ENCODE measurements at regions not wholly inside any gene's neighbourhood (a gene's known extent, or its start where the extent isn't known, plus 50 kb on each side); places are given as distances from the start of the nearest gene placed in this dataset.

DNA sequence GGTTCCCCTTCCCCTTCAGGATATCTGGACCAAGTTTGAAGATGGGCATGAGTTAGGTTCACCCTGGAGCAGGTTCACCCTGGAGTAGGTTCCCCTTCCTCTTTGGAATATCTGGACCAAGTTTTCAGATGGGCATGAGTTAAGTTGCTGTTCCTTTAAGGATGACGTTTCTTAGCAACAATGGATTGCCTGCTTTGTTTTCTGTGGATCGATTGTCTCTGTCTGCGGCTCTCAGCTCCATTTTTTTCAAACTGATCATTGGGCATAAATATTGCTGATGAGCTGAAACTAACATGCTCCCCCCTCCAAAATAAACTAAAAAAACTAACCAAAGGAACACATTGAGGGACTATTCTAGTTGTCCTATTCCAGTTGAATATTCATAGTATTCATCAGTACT, 149.5 kb downstream of the SPP2 start:
- DNase-seq (ENCODE audit: low read depth, low spot score) (no peak), FAIRE-seq (no peak)
- TF ChIP-seq GATA2 (IDR thresholded peaks at IDR 0.05; ENCODE audit: insufficient read depth, insufficient read length, low read depth, low read length) (no peak), FOS (IDR thresholded peaks at IDR 0.05; ENCODE audit: borderline replicate concordance, insufficient read depth, low read length) (no peak), MYC (IDR thresholded peaks at IDR 0.05; ENCODE audit: low read depth, low read length) (no peak), EZH2 (IDR thresholded peaks at IDR 0.05; ENCODE audit: borderline replicate concordance, low read depth, low read length, severe bottlenecking) (no peak), POLR2AphosphoS5 (IDR thresholded peaks at IDR 0.05; ENCODE audit: insufficient read depth, low read depth, low read length) (no peak), JUN (IDR thresholded peaks at IDR 0.05; ENCODE audit: borderline replicate concordance, insufficient read depth, insufficient read length, low read depth) (no peak), POLR2A (IDR thresholded peaks at IDR 0.05; ENCODE audit: low read depth, low read length) (no peak)
- TF ChIP-seq, protein P1, sequence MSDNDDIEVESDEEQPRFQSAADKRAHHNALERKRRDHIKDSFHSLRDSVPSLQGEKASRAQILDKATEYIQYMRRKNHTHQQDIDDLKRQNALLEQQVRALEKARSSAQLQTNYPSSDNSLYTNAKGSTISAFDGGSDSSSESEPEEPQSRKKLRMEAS (IDR thresholded peaks at IDR 0.05; ENCODE audit: insufficient read depth, insufficient read length): no peak
- TF ChIP-seq, protein P2, sequence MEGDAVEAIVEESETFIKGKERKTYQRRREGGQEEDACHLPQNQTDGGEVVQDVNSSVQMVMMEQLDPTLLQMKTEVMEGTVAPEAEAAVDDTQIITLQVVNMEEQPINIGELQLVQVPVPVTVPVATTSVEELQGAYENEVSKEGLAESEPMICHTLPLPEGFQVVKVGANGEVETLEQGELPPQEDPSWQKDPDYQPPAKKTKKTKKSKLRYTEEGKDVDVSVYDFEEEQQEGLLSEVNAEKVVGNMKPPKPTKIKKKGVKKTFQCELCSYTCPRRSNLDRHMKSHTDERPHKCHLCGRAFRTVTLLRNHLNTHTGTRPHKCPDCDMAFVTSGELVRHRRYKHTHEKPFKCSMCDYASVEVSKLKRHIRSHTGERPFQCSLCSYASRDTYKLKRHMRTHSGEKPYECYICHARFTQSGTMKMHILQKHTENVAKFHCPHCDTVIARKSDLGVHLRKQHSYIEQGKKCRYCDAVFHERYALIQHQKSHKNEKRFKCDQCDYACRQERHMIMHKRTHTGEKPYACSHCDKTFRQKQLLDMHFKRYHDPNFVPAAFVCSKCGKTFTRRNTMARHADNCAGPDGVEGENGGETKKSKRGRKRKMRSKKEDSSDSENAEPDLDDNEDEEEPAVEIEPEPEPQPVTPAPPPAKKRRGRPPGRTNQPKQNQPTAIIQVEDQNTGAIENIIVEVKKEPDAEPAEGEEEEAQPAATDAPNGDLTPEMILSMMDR (IDR thresholded peaks at IDR 0.05; ENCODE audit: extremely low read depth in 1 of 2, insufficient read depth in 1 of 2, low read depth in 1 of 2, low read length in 2 of 2): no peak
- ChIA-PET CTCF (no interaction called here), POLR2A (no interaction called here)
- no peaks in the 10 kb centered on the region for H3K9me3 ChIP-seq (replicated peaks; ENCODE audit: control insufficient read depth, insufficient read depth, low read length)
- H3K79me2 ChIP-seq (ENCODE audit: control insufficient read depth, insufficient read depth, low read length): no peaks in the 10 kb centered on the region
- H3K36me3 ChIP-seq (ENCODE audit: control insufficient read depth in 2 of 2, extremely low read depth in 1 of 2, insufficient read depth in 2 of 2, low read length in 2 of 2): no peaks in the 10 kb centered on the region
- dilution Hi-C loops (cut with MboI; ENCODE audit: extremely low pct_ligation_motif_present, low sequenced_read_pairs): no loop called here
- H3K27me3 ChIP-seq (ENCODE audit: control insufficient read depth in 2 of 2, insufficient read depth in 2 of 2, low read length in 2 of 2): peaks cover 0 to 3% of the 10 kb centered on the region in 2 experiments
- H3K4me3 ChIP-seq (replicated peaks in 1 of 3; ENCODE audit: insufficient read depth in 1 of 3, low read depth in 1 of 3, low read length in 3 of 3): no peak overlapping the region
- H3K4me2 ChIP-seq (ENCODE audit: insufficient read depth, low read length): no peak overlapping the region
- BruUV-seq (replicated peaks): no TSS peak
- H2AFZ ChIP-seq (ENCODE audit: low read depth, low read length): no peak overlapping the region
- no peak overlapping the region for H3K27ac ChIP-seq (ENCODE audit: insufficient read depth, low read depth, low read length)
- intact Hi-C loops (cut with micrococcal nuclease): loop anchor here (5.0 kb wide), 1 partner anchor 222 kb away; no protein-coding TSS in a partner anchor
- no peaks in the 10 kb centered on the region for H4K20me1 ChIP-seq (replicated peaks; ENCODE audit: control insufficient read depth, extremely low read depth, insufficient read depth, low read length)
- no peaks in the 10 kb centered on the region for H3K9me1 ChIP-seq (replicated peaks; ENCODE audit: control insufficient read depth, extremely low read depth, insufficient read depth, low read length)
- peaks cover 16% of the 10 kb centered on the region for H3K4me1 ChIP-seq (ENCODE audit: control insufficient read depth, extremely low read depth, insufficient read depth, low read length)
- no peak overlapping the region for H3K9ac ChIP-seq (replicated peaks; ENCODE audit: extremely low read depth, insufficient read depth, low read length)
